GM12875 (cell line): ENCODE measurements at regions not wholly inside any gene's neighbourhood (a gene's known extent, or its start where the extent isn't known, plus 50 kb on each side); places are given as distances from the start of the nearest gene placed in this dataset.

Source experiments
- H3K4me3 ChIP-seq: one replicate; pipeline ENCODE4 v1.5.1; 2011; ENCODE audit warnings: low read depth, low read length, control low read depth
- TF ChIP-seq, protein P1 (sequence below): IDR thresholded peaks from 2 replicates; pipeline ENCODE4 v1.5.1; 2011; ENCODE audit warnings: low read depth, mild to moderate bottlenecking, control low read depth, inconsistent platforms, low read length, moderate library complexity, borderline replicate concordance; ENCODE audit not compliant: insufficient read depth

DNA sequence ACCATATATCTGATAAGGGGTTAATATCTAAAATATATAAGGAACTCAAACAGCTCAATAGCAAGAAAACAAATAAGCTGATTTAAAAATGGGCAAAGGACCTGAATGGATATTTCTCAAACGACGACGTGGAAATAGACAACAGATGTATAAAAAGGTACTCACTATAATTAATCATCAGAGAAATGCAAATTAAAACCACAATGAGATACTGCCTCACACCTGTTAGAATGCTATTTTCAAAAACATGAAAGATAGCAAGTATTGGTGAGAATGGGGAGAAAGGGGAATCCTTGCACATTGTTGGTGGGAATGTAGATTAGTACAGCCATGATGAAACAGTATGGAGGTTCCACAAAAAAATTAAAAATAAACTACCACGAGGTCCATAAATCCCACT is 163.2 kb downstream of the DKK1 start:
- no peak overlapping the region for H3K4me3 ChIP-seq
- TF ChIP-seq, protein P1, sequence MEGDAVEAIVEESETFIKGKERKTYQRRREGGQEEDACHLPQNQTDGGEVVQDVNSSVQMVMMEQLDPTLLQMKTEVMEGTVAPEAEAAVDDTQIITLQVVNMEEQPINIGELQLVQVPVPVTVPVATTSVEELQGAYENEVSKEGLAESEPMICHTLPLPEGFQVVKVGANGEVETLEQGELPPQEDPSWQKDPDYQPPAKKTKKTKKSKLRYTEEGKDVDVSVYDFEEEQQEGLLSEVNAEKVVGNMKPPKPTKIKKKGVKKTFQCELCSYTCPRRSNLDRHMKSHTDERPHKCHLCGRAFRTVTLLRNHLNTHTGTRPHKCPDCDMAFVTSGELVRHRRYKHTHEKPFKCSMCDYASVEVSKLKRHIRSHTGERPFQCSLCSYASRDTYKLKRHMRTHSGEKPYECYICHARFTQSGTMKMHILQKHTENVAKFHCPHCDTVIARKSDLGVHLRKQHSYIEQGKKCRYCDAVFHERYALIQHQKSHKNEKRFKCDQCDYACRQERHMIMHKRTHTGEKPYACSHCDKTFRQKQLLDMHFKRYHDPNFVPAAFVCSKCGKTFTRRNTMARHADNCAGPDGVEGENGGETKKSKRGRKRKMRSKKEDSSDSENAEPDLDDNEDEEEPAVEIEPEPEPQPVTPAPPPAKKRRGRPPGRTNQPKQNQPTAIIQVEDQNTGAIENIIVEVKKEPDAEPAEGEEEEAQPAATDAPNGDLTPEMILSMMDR = no peak

DNA sequence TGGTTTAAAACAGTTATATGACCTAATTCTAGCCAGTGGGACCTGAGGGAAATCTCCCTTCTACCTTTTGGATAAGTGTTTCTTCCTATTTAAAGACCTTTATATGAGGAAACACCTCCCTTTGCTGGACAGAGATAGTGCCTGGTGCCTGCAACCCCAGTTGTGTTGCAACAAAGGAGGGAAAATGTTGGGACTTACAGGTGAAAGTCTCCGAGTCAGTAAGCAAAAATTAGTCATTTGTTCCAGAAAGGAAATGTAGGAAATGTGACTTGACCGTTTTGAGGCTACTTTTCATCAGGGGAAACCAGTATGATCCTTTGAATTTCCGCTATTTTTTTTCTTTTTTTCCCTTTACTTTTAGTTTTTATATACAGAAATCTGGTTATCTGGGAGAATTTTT is 165.5 kb downstream of the DKK1 start:
- TF ChIP-seq, protein P1 = no peak
- H3K4me3 ChIP-seq = no peak overlapping the region

DNA sequence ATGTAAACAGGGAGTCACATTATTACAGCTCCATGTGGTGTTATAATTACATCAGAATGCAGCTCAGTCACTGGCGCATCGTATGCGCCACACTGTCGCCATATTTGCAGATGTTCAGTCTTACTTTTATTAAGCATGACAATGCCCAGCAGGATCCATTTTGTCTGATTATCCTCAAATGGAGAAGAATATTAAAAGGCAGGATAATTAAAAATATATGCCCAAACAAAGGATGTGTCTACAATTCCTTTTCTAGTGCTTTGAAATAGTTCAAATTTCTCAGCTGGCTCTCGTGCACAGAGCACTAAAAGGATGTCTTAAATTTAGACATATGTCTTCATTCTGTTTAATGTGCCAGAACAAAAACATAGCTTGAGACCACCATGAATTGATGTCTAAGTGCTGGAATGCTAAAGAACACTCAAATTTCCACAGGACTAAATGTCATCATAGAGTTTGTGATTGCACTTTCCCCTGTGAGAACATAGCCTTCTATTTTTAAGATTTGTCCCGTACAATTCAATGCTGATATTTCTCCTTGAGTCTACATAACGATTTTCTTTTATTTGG is 168.0 kb downstream of the DKK1 start:
- TF ChIP-seq, protein P1 = no peak
- no peak overlapping the region for H3K4me3 ChIP-seq

DNA sequence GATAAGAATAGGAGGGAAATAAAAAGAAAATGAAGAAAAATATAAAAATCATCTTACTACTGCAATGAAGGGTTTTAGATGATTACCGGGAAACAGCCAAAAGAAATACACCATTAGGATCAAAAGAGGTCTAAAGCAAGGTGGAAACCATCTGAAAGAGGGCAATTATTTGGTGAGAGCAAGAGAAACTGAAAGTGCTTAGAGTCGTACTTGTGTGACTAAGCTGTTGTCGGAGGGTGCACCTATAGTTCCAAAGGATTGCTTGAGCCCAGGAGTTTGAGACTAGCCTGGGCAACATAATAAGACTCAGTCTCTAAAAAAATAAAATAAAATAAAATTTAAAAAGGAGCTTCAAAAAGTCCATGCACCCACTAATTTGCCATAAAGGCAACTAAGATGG is 169.5 kb downstream of the DKK1 start:
- TF ChIP-seq, protein P1 = no peak
- H3K4me3 ChIP-seq = no peak overlapping the region

DNA sequence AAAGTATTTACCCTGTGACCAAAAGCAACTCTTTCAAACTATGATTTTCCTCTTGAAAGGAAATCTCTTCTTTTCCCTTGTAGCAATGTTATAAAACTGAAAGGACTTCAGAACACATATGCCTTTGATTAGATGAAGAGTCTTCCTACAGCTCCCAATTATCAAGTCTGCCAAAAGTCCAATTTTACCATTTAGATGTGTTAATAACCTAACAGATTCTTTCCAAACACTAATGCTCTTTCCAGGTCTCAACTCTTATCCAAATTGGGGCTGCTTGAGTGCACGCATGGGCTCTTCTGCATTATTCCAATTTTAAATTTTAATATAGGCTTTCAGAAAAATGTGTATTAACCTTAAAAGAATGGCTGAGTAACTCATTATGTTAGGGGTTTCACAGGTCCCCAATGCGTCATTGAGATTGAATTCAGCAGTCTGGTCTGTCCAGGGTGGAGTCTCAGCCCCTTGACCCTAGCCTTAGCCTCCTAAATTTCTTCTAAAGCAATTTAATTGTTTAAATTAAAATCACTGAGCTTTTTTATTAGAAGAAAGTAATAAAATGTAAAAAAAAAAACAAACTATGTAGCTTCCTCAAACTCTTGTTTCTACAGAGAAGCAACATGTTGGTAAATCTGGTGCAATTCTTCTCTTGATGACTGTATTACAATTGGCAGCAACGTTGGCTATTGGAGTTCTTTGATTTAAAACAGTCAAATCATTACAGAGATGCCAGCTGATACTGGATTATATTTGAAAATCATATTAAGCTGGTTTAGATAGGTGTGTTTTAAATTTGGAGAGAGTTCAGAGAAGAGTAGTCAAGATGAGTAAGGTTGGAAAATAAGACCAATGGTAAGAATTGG is 170.4 kb downstream of the DKK1 start:
- no peak overlapping the region for H3K4me3 ChIP-seq
- TF ChIP-seq, protein P1 = no peak

DNA sequence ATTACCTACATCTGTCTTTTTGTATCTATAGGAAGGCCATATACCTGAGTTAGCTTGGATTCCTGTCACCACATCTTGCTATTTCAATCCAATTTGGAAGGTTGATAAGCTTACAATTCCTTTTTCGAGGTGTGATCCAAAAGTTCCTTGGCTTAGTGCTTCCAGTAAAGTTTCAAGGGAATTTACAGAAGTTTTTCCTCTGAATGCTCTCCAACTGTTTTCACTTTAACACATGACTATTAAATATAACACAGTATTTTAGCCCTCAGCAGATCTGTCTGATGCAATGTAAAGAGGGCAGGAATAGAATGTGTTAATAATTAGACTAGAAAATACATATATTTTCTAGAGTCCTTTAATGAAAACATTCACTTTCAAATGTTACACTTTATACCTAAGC is 171.4 kb downstream of the DKK1 start:
- TF ChIP-seq, protein P1 = no peak

More for the DNA sequence above, 171.4 kb downstream of the DKK1 start:
- H3K4me3 ChIP-seq = no peak overlapping the region
